Body of pancreas (tissue), 4 donors: ENCODE measurements at regions not wholly inside any gene's neighbourhood (a gene's known extent, or its start where the extent isn't known, plus 50 kb on each side); places are given as distances from the start of the nearest gene placed in this dataset.
"Not testable (repeated sequence)": the region's sequence is repeated elsewhere in the genome, so short reads cannot be mapped to it uniquely, and the experiment has no call there.

ENCODE experiments used
- ATAC-seq: fragments of 150-250 bp; one replicate; pipeline ENCODE4 v1.9.1; 2016
- DNase-seq, 4 donors: peaks; one replicate each; pipeline ENCODE4 v3.0.0-alpha.2; 2019
- H3K27ac ChIP-seq, 4 donors: fragments of 200-600 bp; sonication (generic); 1 replicate in 3 of 4; 2 replicates in 1 of 4; pipeline versions ENCODE4 v1.5.1 to v1.6.1; 2016 to 2019; ENCODE audit warnings: mild to moderate bottlenecking in 1 of 4, mixed read lengths in 1 of 4, moderate library complexity in 1 of 4
- H3K27me3 ChIP-seq, 2 donors: fragments of 200-600 bp; sonication (generic); one replicate each; pipeline ENCODE4 v1.6.0; 2016; ENCODE audit warnings: mild to moderate bottlenecking in 1 of 2
- H3K36me3 ChIP-seq, 2 donors: fragments of 200-600 bp; sonication (generic); replicated peaks in 1 of 2; 2 replicates each; pipeline ENCODE4 v1.5.1; 2016; ENCODE audit warnings: low read depth in 2 of 2; ENCODE audit not compliant: insufficient read depth in 1 of 2
- H3K4me1 ChIP-seq: fragments of 200-600 bp; sonication (generic); one replicate; pipeline ENCODE4 v1.6.0; 2016
- H3K4me3 ChIP-seq, 2 donors: fragments of 200-600 bp; sonication (generic); 1 replicate in 1 of 2; 2 replicates in 1 of 2; pipeline ENCODE4 v1.5.1; 2016 to 2019
- H3K9me3 ChIP-seq, 3 donors: fragments of 200-600 bp; sonication (generic); 1 replicate in 2 of 3; 2 replicates in 1 of 3; pipeline ENCODE4 v1.5.1; 2016
- CTCF ChIP-seq, 7 experiments: fragments of 450-650 bp in 4 of 7; fragments of 200-600 bp in 3 of 7; sonication (generic) in 3 of 7; IDR thresholded peaks; one replicate each; pipeline ENCODE4 v1.5.1; 2016 to 2019; ENCODE audit warnings: antibody characterized with exemption in 7 of 7
- POLR2A ChIP-seq, 3 donors: fragments of 450-650 bp; IDR thresholded peaks; one replicate each; pipeline ENCODE4 v1.6.1; 2016; ENCODE audit warnings: antibody characterized with exemption in 3 of 3, mild to moderate bottlenecking in 2 of 3
- WGBS, 2 donors: methylation state at CpG; one replicate each; pipeline ENCODE4 v1.1.5; 2017; 5-methylcytosine and 5-hydroxymethylcytosine counted together
- intact Hi-C: fragments of 100-400 bp; cut with DNase I; formaldehyde crosslinking; loops from one replicate; pipeline ENCODE4 v1.15.1; 2023

GRCh38 chr18:78875778-78876650, 103.6 kb upstream of the SALL3 start:
- Histone ChIP-seq H3K4me3 (no peak overlapping the region), H3K36me3 (no peaks in the 10 kb centered on the region), H3K9me3 (no peaks in the 10 kb centered on the region), H3K27ac (no peak overlapping the region), H3K27me3 (no peaks in the 10 kb centered on the region), H3K4me1 (no peaks in the 10 kb centered on the region)
- intact Hi-C loops = no loop called here
- no peak for ATAC-seq
- no peak for TF ChIP-seq POLR2A (IDR thresholded peaks at IDR 0.05)
- TF ChIP-seq CTCF (IDR thresholded peaks at IDR 0.05) = no peak
- no peak for DNase-seq
- 64 to 72% methylated on average over 26 of the region's 26 CpGs for WGBS, 2 donors

GRCh38 chr18:78876868-78877267, 102.8 kb upstream of the SALL3 start:
- H3K4me3 ChIP-seq = no peak overlapping the region
- DNase-seq (no peak), ATAC-seq (no peak)
- H3K9me3 ChIP-seq = no peaks in the 10 kb centered on the region
- H3K4me1 ChIP-seq = no peaks in the 10 kb centered on the region
- no peak for TF ChIP-seq POLR2A (IDR thresholded peaks at IDR 0.05)
- TF ChIP-seq CTCF (IDR thresholded peaks at IDR 0.05) = no peak
- H3K27me3 ChIP-seq = no peaks in the 10 kb centered on the region
- intact Hi-C loops = no loop called here
- WGBS, 2 donors = 40 to 51% methylated on average over 8 of the region's 8 CpGs
- H3K27ac ChIP-seq = no peak overlapping the region
- H3K36me3 ChIP-seq = no peaks in the 10 kb centered on the region

GRCh38 chr18:78878335-78878734, 101.3 kb upstream of the SALL3 start:
- no peak for TF ChIP-seq POLR2A (IDR thresholded peaks at IDR 0.05)
- no peak for TF ChIP-seq CTCF (IDR thresholded peaks at IDR 0.05)
- no peak overlapping the region for H3K4me3 ChIP-seq
- no peaks in the 10 kb centered on the region for H3K4me1 ChIP-seq
- no peaks in the 10 kb centered on the region for H3K36me3 ChIP-seq
- no peaks in the 10 kb centered on the region for H3K27me3 ChIP-seq
- DNase-seq (no peak), ATAC-seq (no peak)
- 78 to 84% methylated on average over 15 of the region's 15 CpGs for WGBS, 2 donors
- intact Hi-C loops = no loop called here
- H3K27ac ChIP-seq = no peak overlapping the region
- H3K9me3 ChIP-seq = no peaks in the 10 kb centered on the region

GRCh38 chr18:78879072-78879883, 100.3 kb upstream of the SALL3 start:
- DNase-seq = peak in 1 of 4 donors; percentile 33
- WGBS, 2 donors = 72 to 75% methylated on average over 42 to 53 of the region's 56 CpGs
- TF ChIP-seq CTCF (IDR thresholded peaks at IDR 0.05) = peak; percentile 18 to 54 (median 35)
- H3K27me3 ChIP-seq, ATAC-seq, H3K27ac ChIP-seq, H3K4me1 ChIP-seq, H3K9me3 ChIP-seq, intact Hi-C loops, H3K36me3 ChIP-seq, H3K4me3 ChIP-seq: not testable (repeated sequence)
